ENCODE measurements at regions not wholly inside any gene's neighbourhood (a gene's known extent, or its start where the extent isn't known, plus 50 kb on each side); places are given as distances from the start of the nearest gene placed in this dataset.

DNA sequence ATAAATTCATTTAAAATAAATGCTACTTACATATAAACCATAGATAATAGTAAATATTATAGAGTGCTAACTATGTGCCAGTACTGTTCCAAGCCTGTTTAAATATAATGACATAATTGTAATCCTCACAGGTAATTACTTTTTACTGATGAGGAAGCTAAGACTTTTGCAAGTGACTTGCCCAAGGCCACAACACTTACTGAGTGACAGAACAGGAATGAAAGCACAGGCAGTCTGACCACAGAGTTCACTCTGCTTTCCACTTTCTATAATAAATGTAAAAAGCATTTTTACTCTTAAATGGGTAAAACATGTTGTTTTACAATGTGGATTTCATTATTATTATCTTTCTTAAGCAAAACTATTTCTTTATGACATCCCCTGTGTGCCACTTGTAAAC is 537.8 kb upstream of the SLC39A10 start:
- TF ChIP-seq, protein P1, sequence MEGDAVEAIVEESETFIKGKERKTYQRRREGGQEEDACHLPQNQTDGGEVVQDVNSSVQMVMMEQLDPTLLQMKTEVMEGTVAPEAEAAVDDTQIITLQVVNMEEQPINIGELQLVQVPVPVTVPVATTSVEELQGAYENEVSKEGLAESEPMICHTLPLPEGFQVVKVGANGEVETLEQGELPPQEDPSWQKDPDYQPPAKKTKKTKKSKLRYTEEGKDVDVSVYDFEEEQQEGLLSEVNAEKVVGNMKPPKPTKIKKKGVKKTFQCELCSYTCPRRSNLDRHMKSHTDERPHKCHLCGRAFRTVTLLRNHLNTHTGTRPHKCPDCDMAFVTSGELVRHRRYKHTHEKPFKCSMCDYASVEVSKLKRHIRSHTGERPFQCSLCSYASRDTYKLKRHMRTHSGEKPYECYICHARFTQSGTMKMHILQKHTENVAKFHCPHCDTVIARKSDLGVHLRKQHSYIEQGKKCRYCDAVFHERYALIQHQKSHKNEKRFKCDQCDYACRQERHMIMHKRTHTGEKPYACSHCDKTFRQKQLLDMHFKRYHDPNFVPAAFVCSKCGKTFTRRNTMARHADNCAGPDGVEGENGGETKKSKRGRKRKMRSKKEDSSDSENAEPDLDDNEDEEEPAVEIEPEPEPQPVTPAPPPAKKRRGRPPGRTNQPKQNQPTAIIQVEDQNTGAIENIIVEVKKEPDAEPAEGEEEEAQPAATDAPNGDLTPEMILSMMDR (conservative IDR thresholded peaks at IDR 0.05; ENCODE audit: low read depth, low read length), result no peak
- no peak for TF ChIP-seq EZH2 (IDR thresholded peaks at IDR 0.05; ENCODE audit: borderline replicate concordance, low read depth, low read length, poor library complexity, severe bottlenecking)
